PC-9 (cell line): ENCODE measurements at regions not wholly inside any gene's neighbourhood (a gene's known extent, or its start where the extent isn't known, plus 50 kb on each side); places are given as distances from the start of the nearest gene placed in this dataset.

Source experiments
- BruUV-seq: library from RNA; stranded (reverse); fragments of 400-500 nt; replicated peaks from 2 replicates; lab custom pipeline; 2021; lab: Mats Ljungman, UMichigan
- CTCF ChIA-PET: fragments of 300-600 bp; sonication (Branson Sonifier 250); formaldehyde crosslinking; loops from one replicate; lab custom pipeline; 2022; ENCODE audit warnings: antibody characterized with exemption; lab: Charles Lee
- POLR2A ChIA-PET: fragments of 300-600 bp; sonication (Branson Sonifier 250); formaldehyde crosslinking; loops from one replicate; lab custom pipeline; 2022; ENCODE audit warnings: antibody characterized with exemption; ENCODE audit not compliant: unreplicated experiment; lab: Charles Lee
- DNase-seq, 2 experiments: peaks; one replicate each; pipeline versions ENCODE4 v3.0.0 to v3.0.0-alpha.2; 2015 to 2022; ENCODE audit warnings: mixed read lengths in 1 of 2
- H2AFZ ChIP-seq: fragments of 200-600 bp; sonication (generic); 2 replicates; pipeline ENCODE4 v1.8.1; 2017; ENCODE audit warnings: antibody characterized with exemption
- H3F3A ChIP-seq: fragments of 200-600 bp; sonication (generic); 2 replicates; pipeline ENCODE4 v1.8.1; 2017; ENCODE audit warnings: antibody characterized with exemption, mild to moderate bottlenecking, low read depth; ENCODE audit not compliant: insufficient read depth
- H3K27ac ChIP-seq: fragments of 200-600 bp; sonication (generic); 2 replicates; pipeline ENCODE4 v1.6.1; 2016; ENCODE audit warnings: mixed run types
- H3K27me3 ChIP-seq: fragments of 200-600 bp; sonication (generic); 2 replicates; pipeline ENCODE4 v1.6.1; 2016; ENCODE audit warnings: low read depth, mixed run types; ENCODE audit not compliant: insufficient read depth
- H3K36me3 ChIP-seq: fragments of 200-600 bp; sonication (generic); 2 replicates; pipeline ENCODE4 v1.6.1; 2016; ENCODE audit warnings: low read depth, mixed run types
- H3K4me1 ChIP-seq: fragments of 200-600 bp; sonication (generic); replicated peaks from 2 replicates; pipeline ENCODE4 v1.6.1; 2016; ENCODE audit warnings: mixed run types; ENCODE audit not compliant: insufficient read depth
- H3K4me2 ChIP-seq: fragments of 200-600 bp; sonication (generic); 2 replicates; pipeline ENCODE4 v1.6.1; 2017; ENCODE audit warnings: mixed run types
- H3K4me3 ChIP-seq: fragments of 200-600 bp; sonication (generic); 2 replicates; pipeline ENCODE4 v1.6.1; 2016; ENCODE audit warnings: mixed run types
- H3K79me2 ChIP-seq: fragments of 200-600 bp; sonication (generic); 2 replicates; pipeline ENCODE4 v1.6.1; 2017; ENCODE audit warnings: low read depth, mixed run types
- H3K9me2 ChIP-seq: fragments of 200-600 bp; sonication (generic); 2 replicates; pipeline ENCODE4 v1.8.1; 2017; ENCODE audit warnings: mild to moderate bottlenecking; ENCODE audit not compliant: insufficient read depth
- H3K9me3 ChIP-seq: fragments of 200-600 bp; sonication (generic); 2 replicates; pipeline ENCODE4 v1.8.1; 2016; ENCODE audit warnings: low read depth; ENCODE audit not compliant: insufficient read depth
- H4K20me1 ChIP-seq: fragments of 200-600 bp; sonication (generic); 2 replicates; pipeline ENCODE4 v1.8.1; 2017; ENCODE audit not compliant: insufficient read depth
- CTCF ChIP-seq: fragments of 200-600 bp; sonication (generic); conservative IDR thresholded peaks from 2 replicates; pipeline ENCODE4 v1.6.1; 2017; ENCODE audit warnings: mixed run types, antibody characterized with exemption, mild to moderate bottlenecking, moderate library complexity
- EZH2 ChIP-seq: fragments of 200-600 bp; sonication (generic); IDR thresholded peaks from 2 replicates; pipeline ENCODE4 v1.8.0; 2017; ENCODE audit warnings: antibody characterized with exemption, low read depth
- intact Hi-C: fragments of 100-400 bp; cut with micrococcal nuclease; formaldehyde crosslinking; loops from one replicate; pipeline ENCODE4 v1.10.0; 2022; ENCODE audit not compliant: unreplicated experiment

DNA sequence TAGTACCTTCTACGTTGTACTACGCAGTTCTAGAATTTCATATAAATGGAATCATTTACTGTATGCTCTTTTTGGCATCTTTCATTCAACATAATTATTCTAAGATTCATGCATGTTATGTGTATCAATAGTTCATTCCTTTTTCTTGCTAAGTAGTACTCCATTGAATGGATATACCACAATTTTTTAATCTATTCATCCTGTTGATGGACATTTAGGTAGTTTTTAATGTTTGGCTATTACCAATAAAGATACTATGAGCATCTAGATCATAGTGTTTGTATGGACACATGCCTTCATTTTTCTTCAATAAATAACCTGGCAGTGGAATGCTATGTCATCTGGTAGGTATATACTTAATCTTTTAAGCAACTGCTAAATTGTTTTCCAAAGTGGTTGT is 83.0 kb upstream of the ELN start:
- ChIA-PET CTCF (no interaction called here), POLR2A (no interaction called here)
- peaks cover 8% of the 10 kb centered on the region; the same call in 1 of the 2 replicates for H3F3A ChIP-seq
- H3K4me3 ChIP-seq = no peak overlapping the region
- H3K9me2 ChIP-seq = no peaks in the 10 kb centered on the region
- BruUV-seq = no TSS peak
- no peaks in the 10 kb centered on the region for H3K36me3 ChIP-seq
- H3K4me1 ChIP-seq = peaks cover 9% of the 10 kb centered on the region; the same call in 1 of the 2 replicates
- H3K79me2 ChIP-seq = no peaks in the 10 kb centered on the region
- intact Hi-C loops = no loop called here
- H3K27ac ChIP-seq = no peak overlapping the region
- TF ChIP-seq EZH2 (no peak), CTCF (no peak)
- H3K27me3 ChIP-seq = no peaks in the 10 kb centered on the region
- no peak overlapping the region for H3K4me2 ChIP-seq
- DNase-seq = no peak
- H4K20me1 ChIP-seq = no peaks in the 10 kb centered on the region
- H3K9me3 ChIP-seq = peaks cover 14% of the 10 kb centered on the region
- no peak overlapping the region for H2AFZ ChIP-seq

GRCh38 chr7:73948287-73948686 is 79.7 kb upstream of the ELN start:
- peaks cover 3% of the 10 kb centered on the region for H3K9me3 ChIP-seq
- DNase-seq = no peak
- H3K36me3 ChIP-seq = no peaks in the 10 kb centered on the region
- H4K20me1 ChIP-seq = no peaks in the 10 kb centered on the region
- H3K4me3 ChIP-seq = no peak overlapping the region
- H3K79me2 ChIP-seq = no peaks in the 10 kb centered on the region
- intact Hi-C loops = no loop called here
- H3K27me3 ChIP-seq = no peaks in the 10 kb centered on the region
- H2AFZ ChIP-seq = no peak overlapping the region
- no peaks in the 10 kb centered on the region for H3K4me1 ChIP-seq
- H3K4me2 ChIP-seq = no peak overlapping the region
- TF ChIP-seq EZH2 (no peak), CTCF (no peak)
- H3K9me2 ChIP-seq = no peaks in the 10 kb centered on the region
- H3K27ac ChIP-seq = no peak overlapping the region
- no peaks in the 10 kb centered on the region for H3F3A ChIP-seq
- CTCF ChIA-PET = no interaction called here
- POLR2A ChIA-PET = no interaction called here
- no TSS peak for BruUV-seq

- Histone ChIP-seq H3K4me1 (no peaks in the 10 kb centered on the region), H3K9me3 (peaks cover 3% of the 10 kb centered on the region; the same call in 1 of the 2 replicates), H3K4me2 (no peak overlapping the region), H3K4me3 (no peak overlapping the region), H2AFZ (no peak overlapping the region), H3K36me3 (no peaks in the 10 kb centered on the region), H3K27ac (no peak overlapping the region), H3K79me2 (no peaks in the 10 kb centered on the region), H4K20me1 (no peaks in the 10 kb centered on the region), H3F3A (no peaks in the 10 kb centered on the region), H3K27me3 (no peaks in the 10 kb centered on the region), H3K9me2 (no peaks in the 10 kb centered on the region)
- DNase-seq = no peak
- TF ChIP-seq EZH2 (no peak), CTCF (no peak)
- no TSS peak for BruUV-seq
- intact Hi-C loops = no loop called here
- ChIA-PET CTCF (no interaction called here), POLR2A (no interaction called here)
Measured at GRCh38 chr7:73952266-73952665, 75.7 kb upstream of the ELN start.
